SJSA1 (cell line): ENCODE measurements at regions not wholly inside any gene's neighbourhood (a gene's known extent, or its start where the extent isn't known, plus 50 kb on each side); places are given as distances from the start of the nearest gene placed in this dataset.

Experiments used
- DNase-seq, 2 experiments: peaks; one replicate each; pipeline ENCODE4 v3.0.0-alpha.2; 2015 to 2020; ENCODE audit warnings: low spot score in 2 of 2, low read depth in 1 of 2
- H3K27ac ChIP-seq: fragments of 250-450 bp; sonication (Bioruptor Pico); 2 replicates; pipeline ENCODE4 v1.5.1; 2020; ENCODE audit warnings: mild to moderate bottlenecking, moderate library complexity
- H3K27me3 ChIP-seq: fragments of 250-450 bp; sonication (Bioruptor Pico); replicated peaks from 2 replicates; pipeline ENCODE4 v1.5.1; 2020; ENCODE audit warnings: mild to moderate bottlenecking, moderate library complexity
- H3K36me3 ChIP-seq: fragments of 250-450 bp; sonication (Bioruptor Pico); 2 replicates; pipeline ENCODE4 v1.5.1; 2020; ENCODE audit warnings: mild to moderate bottlenecking
- H3K4me1 ChIP-seq: fragments of 250-450 bp; sonication (Bioruptor Pico); replicated peaks from 2 replicates; pipeline ENCODE4 v1.6.1; 2021; ENCODE audit warnings: mild to moderate bottlenecking
- H3K4me3 ChIP-seq: fragments of 250-450 bp; sonication (Bioruptor Pico); 2 replicates; pipeline ENCODE4 v1.5.1; 2020; ENCODE audit warnings: mild to moderate bottlenecking
- H3K9me3 ChIP-seq: fragments of 250-450 bp; sonication (Bioruptor Pico); replicated peaks from 2 replicates; pipeline ENCODE4 v1.5.1; 2020; ENCODE audit warnings: mild to moderate bottlenecking

- peaks cover 10% of the 10 kb centered on the region for H3K4me1 ChIP-seq
- no peaks in the 10 kb centered on the region for H3K36me3 ChIP-seq
- H3K9me3 ChIP-seq, result no peaks in the 10 kb centered on the region
- no peak for DNase-seq
- no peak overlapping the region for H3K27ac ChIP-seq
- no peak overlapping the region for H3K4me3 ChIP-seq
- no peaks in the 10 kb centered on the region for H3K27me3 ChIP-seq
Measured at GRCh38 chr20:23165964-23166363, 79.8 kb upstream of the CD93 start.

GRCh38 chr20:23165307-23165750 lies 79.2 kb upstream of the CD93 start:
- Histone ChIP-seq H3K9me3 (no peaks in the 10 kb centered on the region), H3K4me3 (no peak overlapping the region), H3K27me3 (no peaks in the 10 kb centered on the region), H3K27ac (no peak overlapping the region), H3K4me1 (peaks cover 13% of the 10 kb centered on the region), H3K36me3 (no peaks in the 10 kb centered on the region)
- DNase-seq, result no peak

- Histone ChIP-seq H3K4me3 (no peak overlapping the region), H3K27me3 (no peaks in the 10 kb centered on the region), H3K36me3 (no peaks in the 10 kb centered on the region), H3K9me3 (no peaks in the 10 kb centered on the region), H3K4me1 (peaks cover 21% of the 10 kb centered on the region), H3K27ac (no peak overlapping the region)
- DNase-seq, result no peak
Measured at GRCh38 chr20:23164176-23164601, 78.1 kb upstream of the CD93 start.

GRCh38 chr20:23163562-23163961 lies 77.4 kb upstream of the CD93 start:
- Histone ChIP-seq H3K4me3 (no peak overlapping the region), H3K27ac (no peak overlapping the region), H3K36me3 (no peaks in the 10 kb centered on the region), H3K4me1 (peaks cover 21% of the 10 kb centered on the region), H3K27me3 (no peaks in the 10 kb centered on the region), H3K9me3 (no peaks in the 10 kb centered on the region)
- no peak for DNase-seq

- H3K4me3 ChIP-seq, result no peak overlapping the region
- H3K4me1 ChIP-seq, result peaks cover 21% of the 10 kb centered on the region
- H3K27ac ChIP-seq, result no peak overlapping the region
- no peaks in the 10 kb centered on the region for H3K36me3 ChIP-seq
- DNase-seq, result no peak
- no peaks in the 10 kb centered on the region for H3K27me3 ChIP-seq
- H3K9me3 ChIP-seq, result no peaks in the 10 kb centered on the region
Measured at GRCh38 chr20:23162887-23163286, 76.8 kb upstream of the CD93 start.

- no peaks in the 10 kb centered on the region for H3K9me3 ChIP-seq
- H3K27me3 ChIP-seq, result no peaks in the 10 kb centered on the region
- H3K36me3 ChIP-seq, result no peaks in the 10 kb centered on the region
- DNase-seq, result no peak
- no peak overlapping the region for H3K27ac ChIP-seq
- no peak overlapping the region for H3K4me3 ChIP-seq
- H3K4me1 ChIP-seq, result peaks cover 14% of the 10 kb centered on the region
Measured at GRCh38 chr20:23161968-23162696, 76.0 kb upstream of the CD93 start.

- Histone ChIP-seq H3K27ac (no peak overlapping the region), H3K4me3 (no peak overlapping the region), H3K4me1 (peaks cover 18% of the 10 kb centered on the region), H3K27me3 (no peaks in the 10 kb centered on the region), H3K36me3 (no peaks in the 10 kb centered on the region), H3K9me3 (no peaks in the 10 kb centered on the region)
- no peak for DNase-seq
Measured at GRCh38 chr20:23161244-23161891, 75.2 kb upstream of the CD93 start.

- Histone ChIP-seq H3K27ac (no peak overlapping the region), H3K4me3 (no peak overlapping the region), H3K36me3 (no peaks in the 10 kb centered on the region), H3K9me3 (no peaks in the 10 kb centered on the region), H3K27me3 (no peaks in the 10 kb centered on the region), H3K4me1 (peaks cover 25% of the 10 kb centered on the region)
- no peak for DNase-seq
Measured at GRCh38 chr20:23160536-23161243, 74.6 kb upstream of the CD93 start.

GRCh38 chr20:23159947-23160318 lies 73.8 kb upstream of the CD93 start:
- Histone ChIP-seq H3K36me3 (no peaks in the 10 kb centered on the region), H3K4me3 (no peak overlapping the region), H3K9me3 (no peaks in the 10 kb centered on the region), H3K27ac (no peak overlapping the region), H3K27me3 (no peaks in the 10 kb centered on the region), H3K4me1 (peaks cover 29% of the 10 kb centered on the region)
- DNase-seq, result no peak

GRCh38 chr20:23159256-23159946 lies 73.3 kb upstream of the CD93 start:
- H3K4me1 ChIP-seq, result peaks cover 29% of the 10 kb centered on the region
- no peak overlapping the region for H3K27ac ChIP-seq
- no peak overlapping the region for H3K4me3 ChIP-seq
- H3K36me3 ChIP-seq, result no peaks in the 10 kb centered on the region
- H3K9me3 ChIP-seq, result no peaks in the 10 kb centered on the region
- no peak for DNase-seq
- H3K27me3 ChIP-seq, result no peaks in the 10 kb centered on the region

GRCh38 chr20:23157734-23158133 lies 71.6 kb upstream of the CD93 start:
- Histone ChIP-seq H3K27ac (no peak overlapping the region), H3K4me3 (no peak overlapping the region), H3K4me1 (peaks cover 38% of the 10 kb centered on the region), H3K27me3 (no peaks in the 10 kb centered on the region), H3K9me3 (no peaks in the 10 kb centered on the region), H3K36me3 (no peaks in the 10 kb centered on the region)
- no peak for DNase-seq

GRCh38 chr20:23156842-23157423 lies 70.8 kb upstream of the CD93 start:
- H3K4me3 ChIP-seq, result no peak overlapping the region
- DNase-seq, result no peak
- H3K9me3 ChIP-seq, result no peaks in the 10 kb centered on the region
- H3K27ac ChIP-seq, result peak overlapping the region; percentile 69
- H3K27me3 ChIP-seq, result no peaks in the 10 kb centered on the region
- no peaks in the 10 kb centered on the region for H3K36me3 ChIP-seq
- H3K4me1 ChIP-seq, result peaks cover 46% of the 10 kb centered on the region

- peaks cover 48% of the 10 kb centered on the region for H3K4me1 ChIP-seq
- peak overlapping the region; percentile 69 for H3K27ac ChIP-seq
- H3K27me3 ChIP-seq, result no peaks in the 10 kb centered on the region
- no peaks in the 10 kb centered on the region for H3K9me3 ChIP-seq
- no peaks in the 10 kb centered on the region for H3K36me3 ChIP-seq
- no peak overlapping the region for H3K4me3 ChIP-seq
- DNase-seq, result peak; percentile 87
Measured at GRCh38 chr20:23156170-23156841, 70.2 kb upstream of the CD93 start.
